ENCODE measurements at regions not wholly inside any gene's neighbourhood (a gene's known extent, or its start where the extent isn't known, plus 50 kb on each side); places are given as distances from the start of the nearest gene placed in this dataset.

DNA sequence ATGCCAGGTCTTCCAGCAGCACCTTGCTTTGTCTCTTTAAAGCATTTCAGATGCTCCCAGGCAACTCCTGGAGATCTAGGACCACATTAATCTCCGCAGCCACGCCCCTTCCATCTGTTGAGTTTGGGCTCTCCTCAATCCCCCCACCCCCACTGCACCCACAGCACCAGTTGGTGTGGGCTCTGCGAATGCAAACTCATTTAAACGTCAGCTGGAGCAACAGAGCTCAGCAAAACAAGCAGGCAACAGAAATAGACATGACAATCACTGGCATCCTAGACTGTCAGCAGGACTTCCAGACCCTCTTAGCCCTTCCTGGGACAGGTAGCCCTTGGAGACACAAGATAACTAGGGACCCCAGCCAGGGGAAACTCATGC is 106.9 kb downstream of the LSM3 start:
- Histone ChIP-seq H4K20me1 (ENCODE audit: low read depth) (no peaks in the 10 kb centered on the region), H3K27me3 (no peaks in the 10 kb centered on the region), H3K4me3 (no peak overlapping the region), H3K79me2 (ENCODE audit: low read depth) (no peaks in the 10 kb centered on the region), H3K27ac (no peak overlapping the region), H3K4me2 (peak overlapping the region; percentile 11), H2AFZ (replicated peaks) (no peak overlapping the region), H3K9me3 (ENCODE audit: low read depth) (no peaks in the 10 kb centered on the region), H3K9ac (no peak overlapping the region), H3K36me3 (no peaks in the 10 kb centered on the region), H3F3A (ENCODE audit: low read depth) (no peaks in the 10 kb centered on the region), H3K4me1 (peaks cover 14% of the 10 kb centered on the region)
- H3K36me3 Mint-ChIP-seq = no peaks in the 10 kb centered on the region
- no peak overlapping the region for H3K4me3 Mint-ChIP-seq
- peaks cover 35% of the 10 kb centered on the region for H3K4me1 Mint-ChIP-seq
- H3K27me3 Mint-ChIP-seq (ENCODE audit: insufficient read depth, low read depth) = peaks cover 12% of the 10 kb centered on the region
- TF ChIP-seq, protein P1, sequence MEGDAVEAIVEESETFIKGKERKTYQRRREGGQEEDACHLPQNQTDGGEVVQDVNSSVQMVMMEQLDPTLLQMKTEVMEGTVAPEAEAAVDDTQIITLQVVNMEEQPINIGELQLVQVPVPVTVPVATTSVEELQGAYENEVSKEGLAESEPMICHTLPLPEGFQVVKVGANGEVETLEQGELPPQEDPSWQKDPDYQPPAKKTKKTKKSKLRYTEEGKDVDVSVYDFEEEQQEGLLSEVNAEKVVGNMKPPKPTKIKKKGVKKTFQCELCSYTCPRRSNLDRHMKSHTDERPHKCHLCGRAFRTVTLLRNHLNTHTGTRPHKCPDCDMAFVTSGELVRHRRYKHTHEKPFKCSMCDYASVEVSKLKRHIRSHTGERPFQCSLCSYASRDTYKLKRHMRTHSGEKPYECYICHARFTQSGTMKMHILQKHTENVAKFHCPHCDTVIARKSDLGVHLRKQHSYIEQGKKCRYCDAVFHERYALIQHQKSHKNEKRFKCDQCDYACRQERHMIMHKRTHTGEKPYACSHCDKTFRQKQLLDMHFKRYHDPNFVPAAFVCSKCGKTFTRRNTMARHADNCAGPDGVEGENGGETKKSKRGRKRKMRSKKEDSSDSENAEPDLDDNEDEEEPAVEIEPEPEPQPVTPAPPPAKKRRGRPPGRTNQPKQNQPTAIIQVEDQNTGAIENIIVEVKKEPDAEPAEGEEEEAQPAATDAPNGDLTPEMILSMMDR (IDR thresholded peaks at IDR 0.05) = no peak
- TF ChIP-seq EZH2 (IDR thresholded peaks at IDR 0.05) (no peak), EZH2phosphoT487 (IDR thresholded peaks at IDR 0.05) (no peak)
- DNase-seq (ENCODE audit: low spot score) = peak; percentile 28
- no peaks in the 10 kb centered on the region for H3K9me3 Mint-ChIP-seq
- H3K27ac Mint-ChIP-seq = peak overlapping the region; percentile 65

DNA sequence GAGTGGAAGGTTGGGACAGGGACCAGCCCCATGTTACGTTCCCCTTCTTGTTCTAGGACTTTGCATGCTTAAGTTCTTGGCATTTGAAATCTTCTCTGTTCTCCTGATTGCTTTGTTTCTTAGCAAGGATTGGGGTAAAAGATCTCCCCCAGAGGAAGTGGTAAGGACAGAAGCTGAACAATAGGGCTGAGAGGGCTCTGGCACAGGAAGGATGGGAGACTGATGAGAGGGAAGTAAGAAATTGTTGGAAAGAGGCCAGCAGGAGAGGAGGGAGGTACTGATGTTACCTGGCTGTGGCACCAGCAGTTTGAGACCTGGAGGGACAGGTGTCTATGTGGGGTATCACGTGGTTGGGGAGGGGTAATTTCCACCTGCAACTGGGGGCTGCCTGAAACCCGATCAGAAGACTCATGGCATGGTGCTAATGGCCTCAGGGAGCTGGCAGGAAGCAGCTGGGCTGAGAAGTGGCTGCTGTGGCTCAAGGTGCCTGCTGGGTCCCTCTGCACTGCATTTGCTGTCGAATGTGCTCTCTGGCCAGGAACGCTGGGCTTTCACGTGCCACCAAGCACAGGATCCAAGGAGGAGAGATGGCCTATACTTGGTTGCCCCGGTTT is 108.4 kb downstream of the LSM3 start:
- peaks cover 40% of the 10 kb centered on the region for H3K4me1 Mint-ChIP-seq
- no peak overlapping the region for H3K4me2 ChIP-seq
- H2AFZ ChIP-seq (replicated peaks) = no peak overlapping the region
- no peak overlapping the region for H3K27ac Mint-ChIP-seq
- peaks cover 14% of the 10 kb centered on the region for H3K4me1 ChIP-seq
- no peaks in the 10 kb centered on the region for H3K27me3 ChIP-seq
- H3K36me3 ChIP-seq = no peaks in the 10 kb centered on the region
- no peak for DNase-seq (ENCODE audit: low spot score)
- H3F3A ChIP-seq (ENCODE audit: low read depth) = no peaks in the 10 kb centered on the region
- no peak overlapping the region for H3K4me3 Mint-ChIP-seq
- H3K9ac ChIP-seq = no peak overlapping the region
- no peaks in the 10 kb centered on the region for H4K20me1 ChIP-seq (ENCODE audit: low read depth)
- no peaks in the 10 kb centered on the region for H3K9me3 ChIP-seq (ENCODE audit: low read depth)
- no peaks in the 10 kb centered on the region for H3K9me3 Mint-ChIP-seq
- no peak overlapping the region for H3K27ac ChIP-seq
- peaks cover 8% of the 10 kb centered on the region for H3K27me3 Mint-ChIP-seq (ENCODE audit: insufficient read depth, low read depth)
- H3K4me3 ChIP-seq = no peak overlapping the region
- no peaks in the 10 kb centered on the region for H3K36me3 Mint-ChIP-seq
- H3K79me2 ChIP-seq (ENCODE audit: low read depth) = no peaks in the 10 kb centered on the region
- TF ChIP-seq, protein P1 (IDR thresholded peaks at IDR 0.05) = no peak
- TF ChIP-seq EZH2 (IDR thresholded peaks at IDR 0.05) = no peak
- no peak for TF ChIP-seq EZH2phosphoT487 (IDR thresholded peaks at IDR 0.05)

DNA sequence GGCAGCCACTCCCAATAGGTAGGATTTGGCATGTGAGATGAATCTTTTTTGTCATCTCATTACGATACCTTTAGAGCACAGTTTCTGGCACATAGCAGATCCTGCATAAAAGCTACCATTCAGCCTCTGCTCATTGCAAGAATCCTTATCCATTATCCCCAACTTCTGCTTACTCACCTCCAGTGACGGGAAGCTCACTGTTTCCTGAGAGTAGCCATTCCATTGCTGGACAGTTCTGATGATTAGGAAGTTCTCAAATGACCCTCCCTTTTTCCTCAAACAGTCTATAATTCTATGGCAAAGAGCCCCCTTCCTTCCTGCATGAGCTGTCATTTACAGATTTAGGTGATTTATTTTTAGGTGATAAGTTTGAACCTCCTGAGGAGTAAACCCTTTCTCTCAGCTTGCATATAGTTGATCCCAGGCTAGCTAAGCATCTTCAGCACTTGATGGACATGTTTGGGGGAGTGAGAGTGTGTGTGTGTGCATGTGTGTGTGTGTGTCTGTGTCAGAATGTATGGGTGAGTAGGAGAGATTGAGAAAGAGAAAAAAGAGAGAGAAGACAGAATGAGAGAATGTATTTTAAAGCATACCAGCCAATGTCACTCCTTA is 109.7 kb downstream of the LSM3 start:
- no peaks in the 10 kb centered on the region for H3K27me3 ChIP-seq
- Mint-ChIP-seq H3K9me3 (peaks cover 2% of the 10 kb centered on the region), H3K4me1 (peaks cover 40% of the 10 kb centered on the region), H3K36me3 (no peaks in the 10 kb centered on the region), H3K27me3 (ENCODE audit: insufficient read depth, low read depth) (peaks cover 8% of the 10 kb centered on the region), H3K27ac (peak overlapping the region; percentile 29), H3K4me3 (no peak overlapping the region)
- H3K79me2 ChIP-seq (ENCODE audit: low read depth) = no peaks in the 10 kb centered on the region
- no peak for DNase-seq (ENCODE audit: low spot score)
- no peaks in the 10 kb centered on the region for H3K36me3 ChIP-seq
- H3F3A ChIP-seq (ENCODE audit: low read depth) = no peaks in the 10 kb centered on the region
- no peak overlapping the region for H2AFZ ChIP-seq (replicated peaks)
- no peak overlapping the region for H3K4me2 ChIP-seq
- H3K4me3 ChIP-seq = no peak overlapping the region
- peaks cover 14% of the 10 kb centered on the region for H3K4me1 ChIP-seq
- H3K9me3 ChIP-seq (ENCODE audit: low read depth) = no peaks in the 10 kb centered on the region
- H4K20me1 ChIP-seq (ENCODE audit: low read depth) = no peaks in the 10 kb centered on the region
- no peak overlapping the region for H3K9ac ChIP-seq
- no peak overlapping the region for H3K27ac ChIP-seq
- TF ChIP-seq EZH2 (IDR thresholded peaks at IDR 0.05) (no peak), EZH2phosphoT487 (IDR thresholded peaks at IDR 0.05) (no peak)
- TF ChIP-seq, protein P1 (IDR thresholded peaks at IDR 0.05) = no peak
